HG02840 (cell line): ENCODE measurements at regions not wholly inside any gene's neighbourhood (a gene's known extent, or its start where the extent isn't known, plus 50 kb on each side); places are given as distances from the start of the nearest gene placed in this dataset.

ENCODE experiments used
- ATAC-seq: cut with Tn5 transposase; IDR thresholded peaks from one replicate; pipeline ENCODE4 v1.9.1; 2021; ENCODE audit warnings: mild to moderate bottlenecking, moderate library complexity, moderate number of reproducible peaks; ENCODE audit not compliant: unreplicated experiment, low FRiP score

DNA sequence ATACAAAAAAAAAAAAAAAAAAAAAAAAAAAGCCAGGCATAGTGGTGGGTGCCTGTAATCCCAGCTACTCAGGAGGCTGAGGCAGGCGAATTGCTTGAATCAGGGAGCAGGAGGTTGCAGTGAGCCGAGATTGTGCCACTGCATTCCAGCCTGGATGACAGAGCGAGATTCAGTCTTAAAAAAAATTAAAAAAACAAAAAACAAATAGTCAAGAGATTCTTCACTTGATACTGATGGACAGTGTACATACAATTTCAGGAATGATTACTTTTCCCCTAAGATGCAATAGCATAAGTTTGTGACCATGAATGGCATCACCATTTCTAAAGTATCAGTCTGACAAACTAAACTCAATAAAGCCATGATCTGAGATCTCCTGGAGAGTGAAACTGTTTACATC lies 60.8 kb upstream of the IVNS1ABP start:
- no peak for ATAC-seq

DNA sequence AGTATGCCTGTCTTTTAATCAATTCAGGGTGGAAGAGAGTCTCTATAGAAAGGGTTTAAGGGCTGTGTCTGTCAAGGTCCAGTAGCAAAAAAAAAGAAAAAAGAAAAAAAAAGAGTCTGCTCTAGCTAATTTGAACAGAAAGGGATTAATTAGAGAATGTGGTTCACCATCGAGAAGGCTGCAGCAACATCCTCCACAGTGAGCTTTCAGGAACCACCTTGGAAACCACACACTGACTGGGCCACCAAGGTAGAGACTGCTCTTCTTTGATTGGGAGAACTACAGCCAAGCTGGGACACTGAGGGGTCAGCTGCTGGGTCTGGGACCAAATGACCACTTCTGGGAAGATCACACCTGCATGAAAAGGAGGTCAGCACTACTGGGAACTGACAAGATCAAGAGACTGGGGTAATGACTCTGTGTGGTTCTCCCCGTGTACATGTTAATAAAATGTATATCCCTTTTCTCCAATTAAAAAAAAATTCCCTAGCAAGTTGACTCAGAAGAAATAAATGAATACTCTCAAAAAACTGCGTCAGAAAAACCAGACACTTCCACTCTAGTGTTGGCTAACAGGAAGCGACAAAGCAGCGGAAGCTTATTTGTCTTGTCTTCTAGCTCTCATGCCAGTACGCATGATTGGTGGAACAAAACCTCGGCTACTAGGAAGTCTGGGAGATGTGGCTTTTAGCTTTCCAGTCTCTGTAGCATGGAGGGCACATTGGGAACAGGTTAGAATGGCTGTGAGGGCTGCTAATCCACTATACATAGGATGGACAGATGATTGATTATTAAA lies 60.0 kb upstream of the IVNS1ABP start:
- ATAC-seq = no peak

DNA sequence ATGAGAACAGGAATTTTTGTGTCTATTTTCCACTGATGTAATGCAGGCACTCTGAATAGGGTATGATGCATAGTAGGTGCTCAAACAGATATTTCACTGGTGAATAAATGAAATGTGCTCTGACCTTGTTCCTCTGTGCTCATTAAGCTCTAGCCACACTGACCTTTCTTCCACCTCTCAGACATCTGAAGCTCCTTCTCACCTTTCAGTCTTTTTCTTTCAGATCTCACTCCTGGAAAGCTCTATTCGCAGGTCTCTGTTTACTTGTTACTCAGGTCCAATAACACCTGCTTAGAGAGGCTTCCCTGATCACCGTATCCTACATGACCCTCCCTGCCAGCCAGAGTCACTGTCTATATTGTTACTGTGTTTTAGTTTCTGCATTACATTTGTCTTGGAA lies 59.2 kb upstream of the IVNS1ABP start:
- no peak for ATAC-seq

DNA sequence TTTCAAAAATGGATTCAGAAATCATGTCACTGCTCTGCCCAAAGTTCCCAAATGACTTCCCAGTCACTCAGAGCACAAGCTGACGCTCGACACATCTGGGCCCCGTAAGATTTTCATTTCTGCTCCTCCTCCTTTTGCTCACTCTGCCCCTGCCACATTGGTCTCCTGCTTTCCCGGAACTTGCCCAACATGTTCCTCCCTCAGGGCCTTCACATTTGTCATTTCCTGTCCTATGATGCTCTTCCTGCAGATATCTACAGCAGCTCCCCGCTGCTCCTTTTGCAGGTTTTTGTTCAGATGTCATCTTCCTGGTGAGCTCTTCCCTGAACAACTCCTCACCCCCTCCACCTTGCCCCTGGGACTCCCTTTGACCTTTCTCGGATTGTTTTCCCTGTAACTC lies 58.5 kb upstream of the IVNS1ABP start:
- ATAC-seq = no peak

DNA sequence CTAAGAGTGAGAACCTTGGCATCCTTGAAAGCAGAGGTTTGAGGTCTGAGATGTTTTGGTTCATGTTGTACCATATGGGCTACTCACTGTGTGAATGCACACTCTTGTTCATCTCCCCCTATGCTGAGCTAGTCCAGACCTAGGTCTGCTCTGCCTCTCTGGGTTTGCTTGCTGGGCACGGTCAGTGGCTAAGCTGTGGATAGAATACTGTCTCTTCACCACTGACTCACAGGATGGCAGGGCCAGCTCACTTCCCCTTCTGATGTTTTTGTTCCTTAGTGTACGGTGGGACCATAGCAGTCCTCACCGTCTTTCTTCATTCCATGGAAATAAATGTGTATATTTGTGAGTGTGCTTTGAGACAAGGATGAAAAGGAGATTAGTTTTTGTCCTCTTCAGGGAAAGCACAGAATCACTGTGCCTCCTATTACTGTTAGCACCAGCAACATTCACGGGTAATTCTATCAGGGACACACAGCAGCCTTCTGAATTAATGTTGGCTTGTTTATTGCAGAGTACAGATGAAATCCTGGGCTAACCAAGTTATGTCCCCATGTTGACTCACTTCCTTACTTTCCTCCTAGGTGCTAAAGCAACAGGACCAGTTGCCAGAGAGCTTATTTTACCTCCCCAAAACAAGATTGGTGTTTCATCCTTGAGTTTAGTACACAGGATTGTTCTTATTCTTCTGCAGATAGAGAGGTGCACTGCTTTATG lies 56.9 kb upstream of the IVNS1ABP start:
- no peak for ATAC-seq

DNA sequence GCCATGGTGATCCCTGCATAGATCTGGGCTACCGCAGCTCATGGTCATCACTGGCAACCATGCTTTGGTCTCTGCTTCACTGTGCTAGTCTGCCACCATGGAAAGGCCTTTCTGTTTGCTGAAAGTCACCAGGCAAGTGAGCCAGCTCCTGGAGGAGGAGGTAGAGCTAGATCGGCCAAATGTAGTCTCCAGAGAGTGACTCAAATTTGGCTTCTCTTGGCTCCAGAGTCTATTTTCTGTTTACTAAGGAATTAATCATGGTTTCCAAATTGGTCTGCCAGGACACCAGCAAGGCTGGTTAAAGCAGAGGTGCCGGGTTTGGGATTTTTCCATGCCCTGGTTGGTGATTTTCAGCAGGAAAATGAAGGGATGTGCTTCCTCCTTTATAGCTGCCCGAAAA lies 52.7 kb upstream of the IVNS1ABP start:
- ATAC-seq = no peak

DNA sequence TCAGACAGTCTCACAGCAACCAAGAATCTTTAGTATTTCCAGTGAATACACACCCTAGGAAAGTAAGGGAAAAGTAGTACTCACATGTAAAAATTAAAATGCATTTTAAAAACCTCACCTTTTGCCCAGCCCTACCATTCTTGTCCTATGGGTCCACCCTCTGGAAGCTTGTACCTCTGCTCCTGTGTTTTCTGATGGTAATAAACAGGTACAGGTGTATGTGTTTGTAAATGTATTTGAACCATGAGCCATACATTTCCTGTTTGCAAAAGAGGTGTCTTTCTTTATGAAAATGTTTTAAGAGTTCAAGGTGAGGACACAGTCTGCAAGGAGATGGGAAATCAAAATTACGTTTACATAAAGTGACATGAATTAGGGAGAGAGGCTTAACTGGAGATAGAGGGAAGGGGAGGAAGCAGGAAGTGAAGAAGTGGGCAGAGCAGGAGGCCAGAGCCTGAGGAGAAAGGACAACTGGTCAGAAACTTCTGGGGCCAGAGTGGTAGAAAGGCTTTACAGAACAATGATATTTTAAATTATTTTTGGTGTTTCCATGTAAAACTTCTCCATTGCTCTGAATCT lies 52.0 kb upstream of the IVNS1ABP start:
- ATAC-seq = no peak

DNA sequence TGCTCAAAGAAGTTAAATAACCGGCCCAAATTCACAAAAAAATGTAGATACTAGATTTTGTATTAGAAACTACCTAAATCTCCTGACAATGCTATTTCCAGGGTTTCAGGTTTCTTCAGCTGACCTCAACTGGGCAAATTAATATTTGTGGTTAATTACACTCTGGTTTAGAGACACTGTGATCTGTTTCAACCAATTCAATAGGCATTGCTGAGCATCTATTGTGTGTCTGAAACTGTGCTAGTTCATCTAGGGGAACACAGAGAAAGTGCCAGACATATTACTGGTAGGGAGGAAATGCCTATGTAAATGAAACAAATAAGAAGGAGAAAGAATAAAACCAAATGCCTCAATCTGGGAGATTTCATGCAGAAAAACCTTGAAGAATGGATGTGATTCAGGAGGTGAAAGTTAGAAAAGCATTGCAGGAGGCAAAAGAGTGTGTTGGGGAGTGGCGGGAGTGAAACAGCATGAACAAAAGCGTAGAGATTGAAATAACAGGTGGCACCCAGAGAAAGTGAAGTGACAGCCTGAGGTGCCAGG lies 51.3 kb upstream of the IVNS1ABP start:
- ATAC-seq = no peak

DNA sequence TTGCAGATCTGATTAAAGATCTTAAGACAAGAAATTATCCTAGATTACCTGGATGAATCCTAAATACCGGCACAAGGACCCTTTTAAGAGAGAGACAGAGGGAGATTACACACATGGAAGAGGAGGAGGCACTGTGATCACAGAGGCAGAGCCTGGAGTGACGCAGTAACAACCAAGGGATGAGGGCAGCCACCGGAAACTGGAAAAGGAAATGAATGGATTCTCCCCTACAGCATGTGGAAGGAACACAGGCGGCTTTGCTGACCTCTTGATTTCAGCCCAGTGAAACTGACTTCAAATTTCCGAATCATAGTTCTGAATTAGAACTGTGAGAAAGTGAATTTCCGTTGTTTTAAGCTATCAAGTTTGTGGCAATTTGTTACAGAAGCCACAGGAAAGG lies 50.2 kb upstream of the IVNS1ABP start:
- no peak for ATAC-seq
